ENCODE measurements at regions not wholly inside any gene's neighbourhood (a gene's known extent, or its start where the extent isn't known, plus 50 kb on each side); places are given as distances from the start of the nearest gene placed in this dataset.

DNA sequence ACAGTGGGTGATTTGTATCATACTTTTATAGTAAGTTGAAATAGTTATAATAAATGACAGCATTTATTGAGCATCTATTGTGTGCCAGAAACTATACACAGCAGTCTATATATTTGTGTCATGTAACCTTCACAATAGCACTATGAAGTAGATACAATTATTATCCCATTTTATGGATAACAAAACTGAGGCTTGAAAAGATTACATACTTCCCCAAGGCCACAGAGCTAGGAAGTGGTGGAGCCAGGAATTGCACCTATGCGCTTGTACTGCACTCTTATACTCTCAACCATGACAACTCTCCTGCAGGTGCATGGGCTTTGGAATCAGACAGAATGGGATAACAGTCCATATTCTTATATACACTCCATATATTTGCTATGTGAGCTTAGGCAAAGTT is 110.6 kb upstream of the SOX5 start:
- Mint-ChIP-seq H3K27me3 (ENCODE audit: low read depth) (no peaks in the 10 kb centered on the region), H3K36me3 (no peaks in the 10 kb centered on the region), H3K4me3 (no peak overlapping the region), H3K9me3 (no peaks in the 10 kb centered on the region), H3K4me1 (peaks cover 4% of the 10 kb centered on the region), H3K27ac (no peak overlapping the region)
- no peak for ATAC-seq
- ChIA-PET POLR2A (interaction anchor here (0.6 kb wide), 1 partner anchor 643 kb away, joined by 3 read pairs; no protein-coding TSS in a partner anchor), CTCF (no interaction called here)
- DNase-seq (ENCODE audit: low spot score): no peak
- TF ChIP-seq, protein P1, sequence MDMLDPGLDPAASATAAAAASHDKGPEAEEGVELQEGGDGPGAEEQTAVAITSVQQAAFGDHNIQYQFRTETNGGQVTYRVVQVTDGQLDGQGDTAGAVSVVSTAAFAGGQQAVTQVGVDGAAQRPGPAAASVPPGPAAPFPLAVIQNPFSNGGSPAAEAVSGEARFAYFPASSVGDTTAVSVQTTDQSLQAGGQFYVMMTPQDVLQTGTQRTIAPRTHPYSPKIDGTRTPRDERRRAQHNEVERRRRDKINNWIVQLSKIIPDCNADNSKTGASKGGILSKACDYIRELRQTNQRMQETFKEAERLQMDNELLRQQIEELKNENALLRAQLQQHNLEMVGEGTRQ (CRISPR knock-in tag; IDR thresholded peaks at IDR 0.05): no peak
- TF ChIP-seq, protein P2, sequence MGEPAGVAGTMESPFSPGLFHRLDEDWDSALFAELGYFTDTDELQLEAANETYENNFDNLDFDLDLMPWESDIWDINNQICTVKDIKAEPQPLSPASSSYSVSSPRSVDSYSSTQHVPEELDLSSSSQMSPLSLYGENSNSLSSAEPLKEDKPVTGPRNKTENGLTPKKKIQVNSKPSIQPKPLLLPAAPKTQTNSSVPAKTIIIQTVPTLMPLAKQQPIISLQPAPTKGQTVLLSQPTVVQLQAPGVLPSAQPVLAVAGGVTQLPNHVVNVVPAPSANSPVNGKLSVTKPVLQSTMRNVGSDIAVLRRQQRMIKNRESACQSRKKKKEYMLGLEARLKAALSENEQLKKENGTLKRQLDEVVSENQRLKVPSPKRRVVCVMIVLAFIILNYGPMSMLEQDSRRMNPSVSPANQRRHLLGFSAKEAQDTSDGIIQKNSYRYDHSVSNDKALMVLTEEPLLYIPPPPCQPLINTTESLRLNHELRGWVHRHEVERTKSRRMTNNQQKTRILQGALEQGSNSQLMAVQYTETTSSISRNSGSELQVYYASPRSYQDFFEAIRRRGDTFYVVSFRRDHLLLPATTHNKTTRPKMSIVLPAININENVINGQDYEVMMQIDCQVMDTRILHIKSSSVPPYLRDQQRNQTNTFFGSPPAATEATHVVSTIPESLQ (CRISPR knock-in tag; IDR thresholded peaks at IDR 0.05): no peak
- TF ChIP-seq, protein P3, sequence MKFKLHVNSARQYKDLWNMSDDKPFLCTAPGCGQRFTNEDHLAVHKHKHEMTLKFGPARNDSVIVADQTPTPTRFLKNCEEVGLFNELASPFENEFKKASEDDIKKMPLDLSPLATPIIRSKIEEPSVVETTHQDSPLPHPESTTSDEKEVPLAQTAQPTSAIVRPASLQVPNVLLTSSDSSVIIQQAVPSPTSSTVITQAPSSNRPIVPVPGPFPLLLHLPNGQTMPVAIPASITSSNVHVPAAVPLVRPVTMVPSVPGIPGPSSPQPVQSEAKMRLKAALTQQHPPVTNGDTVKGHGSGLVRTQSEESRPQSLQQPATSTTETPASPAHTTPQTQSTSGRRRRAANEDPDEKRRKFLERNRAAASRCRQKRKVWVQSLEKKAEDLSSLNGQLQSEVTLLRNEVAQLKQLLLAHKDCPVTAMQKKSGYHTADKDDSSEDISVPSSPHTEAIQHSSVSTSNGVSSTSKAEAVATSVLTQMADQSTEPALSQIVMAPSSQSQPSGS (CRISPR knock-in tag; IDR thresholded peaks at IDR 0.05; ENCODE audit: borderline replicate concordance, low read depth): no peak
- TF ChIP-seq GTF2I (CRISPR knock-in tag; conservative IDR thresholded peaks at IDR 0.05): no peak
- no peak for TF ChIP-seq GABPB1 (CRISPR knock-in tag; IDR thresholded peaks at IDR 0.05)
- no peak for TF ChIP-seq TEAD4 (CRISPR knock-in tag; IDR thresholded peaks at IDR 0.05)
- TF ChIP-seq ZNF396 (CRISPR knock-in tag; IDR thresholded peaks at IDR 0.05; ENCODE audit: borderline replicate concordance): no peak
- no peak for TF ChIP-seq SMAD3 (CRISPR knock-in tag; IDR thresholded peaks at IDR 0.05; ENCODE audit: borderline replicate concordance)
- no peak for TF ChIP-seq SP1 (CRISPR knock-in tag; conservative IDR thresholded peaks at IDR 0.05)
- no peak for TF ChIP-seq TP53 (CRISPR knock-in tag; IDR thresholded peaks at IDR 0.05)
- TF ChIP-seq, protein P4, sequence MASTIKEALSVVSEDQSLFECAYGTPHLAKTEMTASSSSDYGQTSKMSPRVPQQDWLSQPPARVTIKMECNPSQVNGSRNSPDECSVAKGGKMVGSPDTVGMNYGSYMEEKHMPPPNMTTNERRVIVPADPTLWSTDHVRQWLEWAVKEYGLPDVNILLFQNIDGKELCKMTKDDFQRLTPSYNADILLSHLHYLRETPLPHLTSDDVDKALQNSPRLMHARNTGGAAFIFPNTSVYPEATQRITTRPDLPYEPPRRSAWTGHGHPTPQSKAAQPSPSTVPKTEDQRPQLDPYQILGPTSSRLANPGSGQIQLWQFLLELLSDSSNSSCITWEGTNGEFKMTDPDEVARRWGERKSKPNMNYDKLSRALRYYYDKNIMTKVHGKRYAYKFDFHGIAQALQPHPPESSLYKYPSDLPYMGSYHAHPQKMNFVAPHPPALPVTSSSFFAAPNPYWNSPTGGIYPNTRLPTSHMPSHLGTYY (CRISPR knock-in tag; IDR thresholded peaks at IDR 0.05): no peak
- no peak for TF ChIP-seq ZNF121 (CRISPR knock-in tag; IDR thresholded peaks at IDR 0.05)
- TF ChIP-seq, protein P5, sequence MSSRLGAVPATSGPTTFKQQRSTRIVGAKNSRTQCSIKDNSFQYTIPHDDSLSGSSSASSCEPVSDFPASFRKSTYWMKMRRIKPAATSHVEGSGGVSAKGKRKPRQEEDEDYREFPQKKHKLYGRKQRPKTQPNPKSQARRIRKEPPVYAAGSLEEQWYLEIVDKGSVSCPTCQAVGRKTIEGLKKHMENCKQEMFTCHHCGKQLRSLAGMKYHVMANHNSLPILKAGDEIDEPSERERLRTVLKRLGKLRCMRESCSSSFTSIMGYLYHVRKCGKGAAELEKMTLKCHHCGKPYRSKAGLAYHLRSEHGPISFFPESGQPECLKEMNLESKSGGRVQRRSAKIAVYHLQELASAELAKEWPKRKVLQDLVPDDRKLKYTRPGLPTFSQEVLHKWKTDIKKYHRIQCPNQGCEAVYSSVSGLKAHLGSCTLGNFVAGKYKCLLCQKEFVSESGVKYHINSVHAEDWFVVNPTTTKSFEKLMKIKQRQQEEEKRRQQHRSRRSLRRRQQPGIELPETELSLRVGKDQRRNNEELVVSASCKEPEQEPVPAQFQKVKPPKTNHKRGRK (CRISPR knock-in tag; IDR thresholded peaks at IDR 0.05; ENCODE audit: borderline replicate concordance): no peak

DNA sequence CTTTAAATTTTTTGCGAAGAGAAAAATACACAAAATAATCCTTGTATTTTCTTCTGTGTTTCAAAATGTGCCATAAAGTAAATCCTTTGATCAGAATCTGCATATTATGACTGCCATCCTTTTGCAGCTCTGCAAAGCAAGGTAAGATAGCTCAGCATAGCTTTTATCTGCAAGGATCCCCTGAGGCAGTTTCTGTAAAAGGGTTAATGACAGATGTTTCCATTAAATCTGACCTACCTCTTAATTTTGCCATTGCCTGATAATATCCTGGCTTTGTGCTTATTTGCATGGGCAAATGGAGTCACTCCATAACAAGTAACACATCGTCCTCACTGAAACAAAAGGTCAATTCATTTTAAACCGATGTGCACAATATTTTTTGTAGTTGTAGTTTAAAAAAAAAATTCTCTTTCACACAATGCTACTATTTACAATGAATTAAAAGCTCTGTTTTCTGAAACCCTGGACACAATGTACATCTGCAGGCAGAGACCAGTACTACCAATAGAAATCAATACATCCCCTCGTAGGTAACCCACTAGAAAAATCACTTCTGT is 108.5 kb upstream of the SOX5 start:
- Mint-ChIP-seq H3K27me3 (ENCODE audit: low read depth) (no peaks in the 10 kb centered on the region), H3K36me3 (no peaks in the 10 kb centered on the region), H3K4me3 (no peak overlapping the region), H3K4me1 (peaks cover 4% of the 10 kb centered on the region), H3K9me3 (no peaks in the 10 kb centered on the region), H3K27ac (no peak overlapping the region)
- CTCF ChIA-PET: no interaction called here
- POLR2A ChIA-PET: no interaction called here
- DNase-seq (ENCODE audit: low spot score): no peak
- no peak for ATAC-seq
- TF ChIP-seq KAT7 (CRISPR knock-in tag; IDR thresholded peaks at IDR 0.05; ENCODE audit: borderline replicate concordance) (no peak), JAZF1 (CRISPR knock-in tag; IDR thresholded peaks at IDR 0.05) (no peak), NR2C2 (CRISPR knock-in tag; IDR thresholded peaks at IDR 0.05) (no peak)
- TF ChIP-seq, protein P6, sequence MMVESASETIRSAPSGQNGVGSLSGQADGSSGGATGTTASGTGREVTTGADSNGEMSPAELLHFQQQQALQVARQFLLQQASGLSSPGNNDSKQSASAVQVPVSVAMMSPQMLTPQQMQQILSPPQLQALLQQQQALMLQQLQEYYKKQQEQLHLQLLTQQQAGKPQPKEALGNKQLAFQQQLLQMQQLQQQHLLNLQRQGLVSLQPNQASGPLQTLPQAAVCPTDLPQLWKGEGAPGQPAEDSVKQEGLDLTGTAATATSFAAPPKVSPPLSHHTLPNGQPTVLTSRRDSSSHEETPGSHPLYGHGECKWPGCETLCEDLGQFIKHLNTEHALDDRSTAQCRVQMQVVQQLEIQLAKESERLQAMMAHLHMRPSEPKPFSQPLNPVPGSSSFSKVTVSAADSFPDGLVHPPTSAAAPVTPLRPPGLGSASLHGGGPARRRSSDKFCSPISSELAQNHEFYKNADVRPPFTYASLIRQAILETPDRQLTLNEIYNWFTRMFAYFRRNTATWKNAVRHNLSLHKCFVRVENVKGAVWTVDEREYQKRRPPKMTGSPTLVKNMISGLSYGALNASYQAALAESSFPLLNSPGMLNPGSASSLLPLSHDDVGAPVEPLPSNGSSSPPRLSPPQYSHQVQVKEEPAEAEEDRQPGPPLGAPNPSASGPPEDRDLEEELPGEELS (CRISPR knock-in tag; IDR thresholded peaks at IDR 0.05): no peak
- TF ChIP-seq, protein P7, sequence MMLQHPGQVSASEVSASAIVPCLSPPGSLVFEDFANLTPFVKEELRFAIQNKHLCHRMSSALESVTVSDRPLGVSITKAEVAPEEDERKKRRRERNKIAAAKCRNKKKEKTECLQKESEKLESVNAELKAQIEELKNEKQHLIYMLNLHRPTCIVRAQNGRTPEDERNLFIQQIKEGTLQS (CRISPR knock-in tag; conservative IDR thresholded peaks at IDR 0.05): no peak
- TF ChIP-seq, protein P8, sequence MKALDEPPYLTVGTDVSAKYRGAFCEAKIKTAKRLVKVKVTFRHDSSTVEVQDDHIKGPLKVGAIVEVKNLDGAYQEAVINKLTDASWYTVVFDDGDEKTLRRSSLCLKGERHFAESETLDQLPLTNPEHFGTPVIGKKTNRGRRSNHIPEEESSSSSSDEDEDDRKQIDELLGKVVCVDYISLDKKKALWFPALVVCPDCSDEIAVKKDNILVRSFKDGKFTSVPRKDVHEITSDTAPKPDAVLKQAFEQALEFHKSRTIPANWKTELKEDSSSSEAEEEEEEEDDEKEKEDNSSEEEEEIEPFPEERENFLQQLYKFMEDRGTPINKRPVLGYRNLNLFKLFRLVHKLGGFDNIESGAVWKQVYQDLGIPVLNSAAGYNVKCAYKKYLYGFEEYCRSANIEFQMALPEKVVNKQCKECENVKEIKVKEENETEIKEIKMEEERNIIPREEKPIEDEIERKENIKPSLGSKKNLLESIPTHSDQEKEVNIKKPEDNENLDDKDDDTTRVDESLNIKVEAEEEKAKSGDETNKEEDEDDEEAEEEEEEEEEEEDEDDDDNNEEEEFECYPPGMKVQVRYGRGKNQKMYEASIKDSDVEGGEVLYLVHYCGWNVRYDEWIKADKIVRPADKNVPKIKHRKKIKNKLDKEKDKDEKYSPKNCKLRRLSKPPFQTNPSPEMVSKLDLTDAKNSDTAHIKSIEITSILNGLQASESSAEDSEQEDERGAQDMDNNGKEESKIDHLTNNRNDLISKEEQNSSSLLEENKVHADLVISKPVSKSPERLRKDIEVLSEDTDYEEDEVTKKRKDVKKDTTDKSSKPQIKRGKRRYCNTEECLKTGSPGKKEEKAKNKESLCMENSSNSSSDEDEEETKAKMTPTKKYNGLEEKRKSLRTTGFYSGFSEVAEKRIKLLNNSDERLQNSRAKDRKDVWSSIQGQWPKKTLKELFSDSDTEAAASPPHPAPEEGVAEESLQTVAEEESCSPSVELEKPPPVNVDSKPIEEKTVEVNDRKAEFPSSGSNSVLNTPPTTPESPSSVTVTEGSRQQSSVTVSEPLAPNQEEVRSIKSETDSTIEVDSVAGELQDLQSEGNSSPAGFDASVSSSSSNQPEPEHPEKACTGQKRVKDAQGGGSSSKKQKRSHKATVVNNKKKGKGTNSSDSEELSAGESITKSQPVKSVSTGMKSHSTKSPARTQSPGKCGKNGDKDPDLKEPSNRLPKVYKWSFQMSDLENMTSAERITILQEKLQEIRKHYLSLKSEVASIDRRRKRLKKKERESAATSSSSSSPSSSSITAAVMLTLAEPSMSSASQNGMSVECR (CRISPR knock-in tag; IDR thresholded peaks at IDR 0.05; ENCODE audit: borderline replicate concordance): no peak

Data from WTC11 (cell line).